NT2/D1 (cell line): ENCODE measurements at regions not wholly inside any gene's neighbourhood (a gene's known extent, or its start where the extent isn't known, plus 50 kb on each side); places are given as distances from the start of the nearest gene placed in this dataset.

Experiments used
- YY1 ChIP-seq: IDR thresholded peaks from 2 replicates; pipeline ENCODE4 v1.6.1; 2011; ENCODE audit not compliant: insufficient read length, insufficient read depth
- ZNF274 ChIP-seq: IDR thresholded peaks from 2 replicates; pipeline ENCODE4 v1.6.1; 2011; ENCODE audit warnings: mild to moderate bottlenecking, low read depth, low read length

GRCh38 chr11:11090495-11090894, 232.6 kb upstream of the ZBED5 start:
- TF ChIP-seq YY1 (no peak), ZNF274 (no peak)
